ENCODE measurements at regions not wholly inside any gene's neighbourhood (a gene's known extent, or its start where the extent isn't known, plus 50 kb on each side); places are given as distances from the start of the nearest gene placed in this dataset.
"Not testable (repeated sequence)": the region's sequence is repeated elsewhere in the genome, so short reads cannot be mapped to it uniquely, and the experiment has no call there.

- Mint-ChIP-seq H3K4me1 (no peaks in the 10 kb centered on the region), H3K36me3 (no peaks in the 10 kb centered on the region), H3K4me3 (no peak overlapping the region), H3K27me3 (peaks cover 6% of the 10 kb centered on the region), H3K27ac (no peak overlapping the region), H3K9me3 (no peaks in the 10 kb centered on the region)
Observed at GRCh38 chr9:134547161-134548100, 94.2 kb upstream of the COL5A1 start.

- H3K27ac Mint-ChIP-seq: no peak overlapping the region
- H3K4me3 Mint-ChIP-seq: no peak overlapping the region
- peaks cover 7% of the 10 kb centered on the region for H3K27me3 Mint-ChIP-seq
- H3K9me3 Mint-ChIP-seq: no peaks in the 10 kb centered on the region
- H3K36me3 Mint-ChIP-seq: no peaks in the 10 kb centered on the region
- no peaks in the 10 kb centered on the region for H3K4me1 Mint-ChIP-seq
Observed at GRCh38 chr9:134548185-134548584, 93.4 kb upstream of the COL5A1 start.

- Mint-ChIP-seq H3K36me3 (no peaks in the 10 kb centered on the region), H3K27me3 (peaks cover 7% of the 10 kb centered on the region), H3K9me3 (no peaks in the 10 kb centered on the region), H3K4me1 (no peaks in the 10 kb centered on the region), H3K4me3 (no peak overlapping the region), H3K27ac (no peak overlapping the region)
Observed at GRCh38 chr9:134548618-134549017, 93.0 kb upstream of the COL5A1 start.

DNA sequence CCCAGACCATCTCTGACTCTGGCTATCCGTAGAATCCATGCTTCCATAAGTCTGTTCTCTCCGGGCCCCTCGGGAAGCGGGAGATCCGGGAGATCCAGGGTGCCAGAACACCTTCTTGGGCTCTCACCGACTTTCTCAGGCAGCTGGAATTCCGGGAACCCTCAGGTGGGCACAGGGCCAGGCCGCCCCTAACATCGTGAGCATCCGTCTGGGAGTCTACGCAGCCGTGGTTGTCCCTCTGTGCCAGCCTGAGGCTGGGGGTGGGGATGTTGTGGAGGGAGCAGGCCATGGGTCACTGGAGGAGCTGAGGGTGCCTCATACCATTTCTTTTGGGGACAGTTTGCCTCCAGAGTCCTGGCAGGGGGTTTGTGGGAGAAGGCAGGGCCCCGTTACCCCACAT is 92.3 kb upstream of the COL5A1 start:
- Mint-ChIP-seq H3K4me1 (no peaks in the 10 kb centered on the region), H3K9me3 (no peaks in the 10 kb centered on the region), H3K27me3 (peaks cover 7% of the 10 kb centered on the region), H3K27ac (no peak overlapping the region), H3K36me3 (no peaks in the 10 kb centered on the region), H3K4me3 (no peak overlapping the region)

DNA sequence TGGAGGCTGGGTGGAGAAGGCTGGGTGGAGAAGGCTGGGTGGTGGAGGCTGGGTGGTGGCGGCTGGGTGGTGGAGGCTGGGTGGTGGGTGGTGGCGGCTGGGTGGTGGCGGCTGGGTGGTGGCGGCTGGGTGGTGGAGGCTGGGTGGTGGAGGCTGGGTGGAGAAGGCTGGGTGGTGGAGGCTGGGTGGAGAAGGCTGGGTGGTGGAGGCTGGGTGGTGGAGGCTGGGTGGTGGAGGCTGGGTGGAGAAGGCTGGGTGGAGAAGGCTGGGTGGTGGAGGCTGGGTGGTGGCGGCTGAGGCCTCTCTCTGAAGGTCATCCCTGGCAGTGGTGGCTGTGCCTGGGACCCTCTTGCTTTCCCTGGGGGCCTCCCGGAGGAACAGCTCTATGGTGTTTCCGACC is 91.5 kb upstream of the COL5A1 start:
- H3K4me3 Mint-ChIP-seq, H3K9me3 Mint-ChIP-seq, H3K27me3 Mint-ChIP-seq, H3K4me1 Mint-ChIP-seq, H3K36me3 Mint-ChIP-seq, H3K27ac Mint-ChIP-seq: not testable (repeated sequence)

DNA sequence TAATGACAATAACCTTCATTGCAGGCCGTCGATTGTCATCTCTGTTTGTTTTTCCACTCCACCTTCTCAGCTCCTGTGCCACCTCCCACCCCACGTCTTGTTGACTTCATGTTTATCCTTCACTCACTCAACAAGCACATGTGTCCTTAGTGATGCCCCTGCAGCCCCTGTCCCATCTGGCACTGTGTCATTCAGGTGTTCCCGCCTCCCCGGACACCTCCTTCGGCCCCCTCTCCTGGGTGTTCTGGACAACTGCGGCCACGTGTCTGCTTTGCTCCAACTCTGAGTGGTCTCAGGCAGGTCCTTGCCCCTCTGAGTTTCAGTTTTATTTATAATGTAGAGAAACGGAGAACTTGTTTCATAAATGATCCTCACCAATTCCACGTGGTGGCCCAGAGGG is 91.0 kb upstream of the COL5A1 start:
- no peaks in the 10 kb centered on the region for H3K36me3 Mint-ChIP-seq
- H3K4me3 Mint-ChIP-seq: no peak overlapping the region
- H3K9me3 Mint-ChIP-seq: no peaks in the 10 kb centered on the region
- H3K4me1 Mint-ChIP-seq: no peaks in the 10 kb centered on the region
- H3K27ac Mint-ChIP-seq: peak overlapping the region; percentile 65
- peaks cover 9% of the 10 kb centered on the region for H3K27me3 Mint-ChIP-seq

DNA sequence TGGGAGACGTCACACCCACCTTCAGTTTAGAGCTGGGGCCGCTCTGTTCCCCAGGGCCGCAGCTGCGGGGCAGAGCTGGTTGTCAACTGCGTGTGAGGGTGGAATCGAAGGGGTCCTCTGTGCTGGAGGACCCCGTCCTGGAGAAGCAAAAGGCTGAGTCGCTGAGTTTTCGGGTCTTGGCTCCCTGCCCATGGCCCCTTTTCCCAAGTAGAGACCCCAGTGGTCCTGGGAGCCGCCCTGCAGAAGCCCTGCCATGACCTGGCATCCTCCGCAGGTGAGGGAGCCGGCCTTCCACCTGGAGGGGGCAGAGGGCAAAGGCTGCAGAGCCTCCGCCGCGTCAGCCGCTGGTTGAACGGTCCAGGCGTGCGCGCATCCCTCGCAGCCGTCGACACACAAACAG is 90.4 kb upstream of the COL5A1 start:
- Mint-ChIP-seq H3K36me3 (no peaks in the 10 kb centered on the region), H3K4me1 (no peaks in the 10 kb centered on the region), H3K4me3 (no peak overlapping the region), H3K27ac (no peak overlapping the region), H3K27me3 (peaks cover 9% of the 10 kb centered on the region), H3K9me3 (no peaks in the 10 kb centered on the region)

GRCh38 chr9:134551644-134552348 is 89.8 kb upstream of the COL5A1 start:
- peaks cover 9% of the 10 kb centered on the region for H3K27me3 Mint-ChIP-seq
- H3K4me1 Mint-ChIP-seq: no peaks in the 10 kb centered on the region
- no peak overlapping the region for H3K27ac Mint-ChIP-seq
- H3K4me3 Mint-ChIP-seq: no peak overlapping the region
- no peaks in the 10 kb centered on the region for H3K36me3 Mint-ChIP-seq
- no peaks in the 10 kb centered on the region for H3K9me3 Mint-ChIP-seq

- Mint-ChIP-seq H3K4me3 (no peak overlapping the region), H3K36me3 (no peaks in the 10 kb centered on the region), H3K4me1 (no peaks in the 10 kb centered on the region), H3K9me3 (no peaks in the 10 kb centered on the region), H3K27me3 (peaks cover 9% of the 10 kb centered on the region), H3K27ac (no peak overlapping the region)
Observed at GRCh38 chr9:134552349-134552990, 89.1 kb upstream of the COL5A1 start.

DNA sequence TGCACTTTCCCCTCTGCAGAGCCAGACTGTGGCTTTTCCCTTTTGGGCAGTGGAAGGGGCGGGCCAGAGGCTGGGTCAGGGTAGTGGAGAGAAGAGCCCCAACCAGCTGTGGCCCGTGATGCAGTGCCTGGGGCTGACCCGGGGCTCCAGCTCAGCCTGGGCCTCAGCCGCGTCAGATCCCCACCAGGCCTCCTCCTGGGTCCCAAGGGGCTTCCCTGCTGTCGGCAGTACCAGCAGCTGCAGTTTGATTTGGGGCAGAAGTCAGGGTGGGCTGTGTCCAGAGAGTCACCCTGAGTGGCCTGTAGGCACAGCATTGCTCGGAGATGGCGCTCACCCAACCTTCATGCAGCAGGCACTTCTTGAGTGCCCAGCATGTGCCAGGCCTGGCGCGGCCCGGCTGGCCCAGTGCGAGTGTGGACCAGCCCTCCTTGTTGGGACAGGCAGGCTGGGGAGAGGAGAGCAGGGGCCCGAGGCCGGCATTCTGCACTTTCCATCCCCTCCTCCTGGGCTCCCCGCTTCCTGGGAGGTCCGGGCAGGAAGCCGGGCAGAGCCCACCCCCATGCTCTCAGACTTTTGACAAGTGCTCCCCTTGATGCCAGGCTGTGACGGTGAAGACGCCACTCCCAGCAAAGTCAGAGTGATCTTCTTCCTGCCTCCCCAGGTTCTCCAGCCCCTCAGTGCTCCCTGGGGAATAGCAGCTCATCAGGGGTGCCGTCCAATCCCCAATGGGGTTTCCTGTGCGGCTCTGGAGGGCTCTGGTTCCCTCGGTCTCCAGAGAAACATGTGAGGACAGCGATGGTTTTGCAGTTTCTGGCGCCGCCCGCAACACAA is 88.3 kb upstream of the COL5A1 start:
- no peaks in the 10 kb centered on the region for H3K9me3 Mint-ChIP-seq
- H3K27ac Mint-ChIP-seq: no peak overlapping the region
- H3K36me3 Mint-ChIP-seq: no peaks in the 10 kb centered on the region
- no peak overlapping the region for H3K4me3 Mint-ChIP-seq
- peaks cover 9% of the 10 kb centered on the region for H3K27me3 Mint-ChIP-seq
- no peaks in the 10 kb centered on the region for H3K4me1 Mint-ChIP-seq

- Mint-ChIP-seq H3K27ac (no peak overlapping the region), H3K4me1 (no peaks in the 10 kb centered on the region), H3K36me3 (no peaks in the 10 kb centered on the region), H3K27me3 (peaks cover 9% of the 10 kb centered on the region), H3K9me3 (no peaks in the 10 kb centered on the region), H3K4me3 (no peak overlapping the region)
Observed at GRCh38 chr9:134553996-134554372, 87.6 kb upstream of the COL5A1 start.

- no peaks in the 10 kb centered on the region for H3K4me1 Mint-ChIP-seq
- H3K9me3 Mint-ChIP-seq: no peaks in the 10 kb centered on the region
- no peak overlapping the region for H3K27ac Mint-ChIP-seq
- no peaks in the 10 kb centered on the region for H3K36me3 Mint-ChIP-seq
- no peak overlapping the region for H3K4me3 Mint-ChIP-seq
- peaks cover 9% of the 10 kb centered on the region for H3K27me3 Mint-ChIP-seq
Observed at GRCh38 chr9:134554373-134555093, 87.1 kb upstream of the COL5A1 start.

- H3K36me3 Mint-ChIP-seq: no peaks in the 10 kb centered on the region
- peak overlapping the region; percentile 65 for H3K27ac Mint-ChIP-seq
- no peaks in the 10 kb centered on the region for H3K4me1 Mint-ChIP-seq
- H3K9me3 Mint-ChIP-seq: no peaks in the 10 kb centered on the region
- H3K4me3 Mint-ChIP-seq: no peak overlapping the region
- peaks cover 9% of the 10 kb centered on the region for H3K27me3 Mint-ChIP-seq
Observed at GRCh38 chr9:134555094-134555650, 86.4 kb upstream of the COL5A1 start.

GRCh38 chr9:134556531-134557068 is 85.0 kb upstream of the COL5A1 start:
- Mint-ChIP-seq H3K4me3 (no peak overlapping the region), H3K4me1 (no peaks in the 10 kb centered on the region), H3K27ac (no peak overlapping the region), H3K9me3 (no peaks in the 10 kb centered on the region), H3K36me3 (no peaks in the 10 kb centered on the region), H3K27me3 (peaks cover 5% of the 10 kb centered on the region)
